Activated CD8-positive, alpha-beta memory T cell treated with anti-CD3 and anti-CD28 coated beads, Interleukin-2, amount 50 U/mL, for 24 hours (primary cell): ENCODE measurements at regions not wholly inside any gene's neighbourhood (a gene's known extent, or its start where the extent isn't known, plus 50 kb on each side); places are given as distances from the start of the nearest gene placed in this dataset.
"Not testable (repeated sequence)": the region's sequence is repeated elsewhere in the genome, so short reads cannot be mapped to it uniquely, and the experiment has no call there.

Experiments
- DNase-seq: peaks from one replicate; pipeline ENCODE4 v3.0.0-alpha.2; 2020; ENCODE audit errors: extremely low read depth

GRCh38 chr5:68658810-68659372 is 434.9 kb upstream of the SLC30A5 start:
- no peak for DNase-seq

- DNase-seq = no peak
Observed at GRCh38 chr5:68659881-68660280, 433.9 kb upstream of the SLC30A5 start.

DNA sequence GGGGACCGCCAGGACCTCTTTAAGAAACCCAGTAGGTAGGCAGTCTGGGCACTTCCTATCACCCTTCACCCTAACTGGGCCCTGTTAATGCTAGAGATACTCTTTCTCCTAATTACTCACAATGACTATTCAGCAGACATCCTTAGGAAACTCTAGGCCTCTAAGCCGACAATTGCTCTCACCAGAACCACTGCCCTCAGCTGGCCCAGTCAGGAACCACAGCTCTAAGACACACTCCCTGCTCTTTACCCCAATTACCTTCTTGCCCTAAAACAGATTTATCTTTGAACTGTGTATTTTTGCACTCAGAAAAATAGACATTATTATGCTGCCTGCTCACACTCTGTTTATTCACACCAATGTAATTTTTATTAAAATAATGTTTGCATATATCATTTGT is 432.6 kb upstream of the SLC30A5 start:
- DNase-seq = no peak

- no peak for DNase-seq
Observed at GRCh38 chr5:68662804-68663307, 431.0 kb upstream of the SLC30A5 start.

- no peak for DNase-seq
Observed at GRCh38 chr5:68669864-68670575, 423.8 kb upstream of the SLC30A5 start.

- no peak for DNase-seq
Observed at GRCh38 chr5:68673106-68673822, 420.6 kb upstream of the SLC30A5 start.

DNA sequence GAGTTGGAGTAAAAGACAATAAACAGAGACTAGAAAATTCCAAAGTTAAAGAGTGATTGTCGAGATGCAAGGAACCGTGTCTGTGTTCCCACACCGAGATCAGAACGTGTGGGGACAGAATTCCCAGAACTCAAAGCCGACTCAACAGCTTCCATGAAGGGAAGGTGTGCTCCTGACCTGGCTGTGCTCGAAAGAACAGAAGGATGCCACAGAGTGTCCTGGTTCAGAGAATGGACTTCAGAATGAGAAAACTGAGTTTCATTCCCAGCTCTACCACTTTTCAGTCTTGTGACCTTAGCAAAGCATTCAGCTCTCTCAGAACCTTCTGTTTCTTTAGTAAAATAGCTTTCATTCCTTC is 420.0 kb upstream of the SLC30A5 start:
- DNase-seq = no peak

GRCh38 chr5:68679041-68679440 is 414.8 kb upstream of the SLC30A5 start:
- no peak for DNase-seq

DNA sequence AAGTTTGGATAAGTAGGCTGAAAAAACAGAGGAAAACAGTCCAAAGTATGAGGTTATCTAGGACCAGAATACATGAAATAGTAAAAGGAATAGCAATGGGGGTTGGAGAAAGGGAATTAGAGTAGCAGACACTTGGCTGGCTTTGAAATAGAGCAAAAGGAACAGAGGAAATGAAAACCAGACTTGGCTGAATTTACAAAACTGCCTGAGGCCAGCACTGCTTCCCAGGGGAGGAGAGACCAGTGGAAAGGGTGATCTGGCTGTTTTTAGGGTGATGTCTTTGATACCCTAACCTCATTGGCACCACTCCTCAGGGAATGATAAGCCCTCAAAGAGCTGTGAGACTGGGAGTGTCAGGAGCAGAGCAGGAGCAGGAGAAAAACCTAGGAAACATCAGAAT is 413.4 kb upstream of the SLC30A5 start:
- DNase-seq = no peak

GRCh38 chr5:68681929-68682328 is 411.9 kb upstream of the SLC30A5 start:
- no peak for DNase-seq

GRCh38 chr5:68682400-68683160 is 411.2 kb upstream of the SLC30A5 start:
- no peak for DNase-seq

- no peak for DNase-seq
Observed at GRCh38 chr5:68683632-68684036, 410.2 kb upstream of the SLC30A5 start.

GRCh38 chr5:68685863-68686262 is 408.0 kb upstream of the SLC30A5 start:
- DNase-seq = no peak

DNA sequence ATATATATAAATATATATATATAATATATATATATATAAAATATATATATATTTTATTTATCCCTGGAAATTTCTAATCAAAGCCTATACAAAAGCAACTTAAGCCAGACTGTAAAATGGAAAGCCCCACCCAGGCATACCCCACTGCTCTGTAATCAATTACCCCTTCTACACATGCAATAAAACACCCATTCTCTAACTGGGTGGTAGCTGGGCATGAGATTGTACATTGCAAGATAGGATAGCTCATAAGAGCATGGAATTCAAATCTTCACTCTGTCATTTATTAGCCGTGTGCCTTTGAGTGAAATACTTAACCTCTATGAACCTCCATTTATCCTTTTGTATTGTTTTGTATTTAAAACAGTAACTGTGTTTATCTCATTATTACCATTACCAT is 405.3 kb upstream of the SLC30A5 start:
- no peak for DNase-seq

GRCh38 chr5:68689010-68689409 is 404.8 kb upstream of the SLC30A5 start:
- DNase-seq = no peak

GRCh38 chr5:68691874-68692273 is 401.9 kb upstream of the SLC30A5 start:
- DNase-seq = not testable (repeated sequence)

- DNase-seq = no peak
Observed at GRCh38 chr5:68698025-68698940, 395.5 kb upstream of the SLC30A5 start.

GRCh38 chr5:68699966-68700365 is 393.8 kb upstream of the SLC30A5 start:
- no peak for DNase-seq

- DNase-seq = no peak
Observed at GRCh38 chr5:68707575-68707974, 386.2 kb upstream of the SLC30A5 start.

DNA sequence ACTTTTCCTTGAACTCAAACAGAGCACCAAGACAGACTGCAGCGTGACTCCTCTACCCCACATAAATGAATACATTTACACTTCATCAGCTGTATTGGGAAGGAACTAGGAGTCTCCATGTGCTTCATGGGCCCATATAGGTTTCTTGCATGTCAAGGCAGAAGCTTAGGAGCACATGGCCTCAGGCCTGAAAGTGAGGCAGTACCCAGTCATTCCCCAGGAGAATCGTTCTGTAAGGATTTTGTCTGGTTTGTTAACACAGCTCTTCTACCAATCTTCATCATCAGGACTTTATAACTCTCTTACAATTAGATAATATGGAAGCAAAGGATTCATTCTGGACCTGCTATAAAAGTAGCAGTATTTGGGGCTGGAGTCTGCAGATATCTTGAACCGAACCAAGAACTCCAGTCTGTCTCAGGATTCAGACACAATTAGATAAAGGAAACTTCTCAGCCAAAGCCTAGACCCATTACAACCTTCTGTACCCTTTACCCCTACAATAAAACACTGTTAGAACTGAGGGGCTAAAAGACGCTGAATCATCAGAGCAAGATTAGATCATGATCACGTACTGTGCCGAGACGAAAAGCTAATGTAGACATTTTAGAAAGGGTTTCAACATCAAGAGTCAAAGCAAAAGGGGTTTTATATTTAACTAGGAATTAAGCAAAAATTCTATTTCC is 385.5 kb upstream of the SLC30A5 start:
- DNase-seq = no peak

DNA sequence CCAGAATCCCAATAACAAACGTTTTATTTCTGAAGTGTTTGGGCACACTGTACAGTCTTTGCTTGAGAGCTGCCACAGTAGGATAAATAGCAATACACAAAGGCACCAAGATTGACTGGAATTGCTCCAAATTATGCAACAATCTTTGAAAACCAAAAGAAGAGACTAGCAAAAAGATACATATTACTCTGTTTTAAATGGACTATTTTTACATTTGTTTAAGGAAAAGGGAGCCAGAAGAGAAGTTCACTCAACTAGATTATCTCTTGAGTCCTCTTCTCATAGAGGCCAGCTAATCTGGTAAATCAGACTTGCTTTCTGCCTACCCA is 385.0 kb upstream of the SLC30A5 start:
- no peak for DNase-seq
